Spleen (tissue), 11 donors: ENCODE measurements at regions not wholly inside any gene's neighbourhood (a gene's known extent, or its start where the extent isn't known, plus 50 kb on each side); places are given as distances from the start of the nearest gene placed in this dataset.

Experiments used
- DNase-seq: peaks from one replicate; pipeline ENCODE4 v3.0.0-alpha.2; 2020
- H3K27ac ChIP-seq, 8 donors: fragments of 200-600 bp; sonication (generic) in 7 of 8; 1 replicate in 4 of 8; 2 replicates in 4 of 8; pipeline versions ENCODE4 v1.5.0 to v1.8.0; 2016 to 2021; ENCODE audit warnings: inconsistent platforms in 4 of 8, mild to moderate bottlenecking in 4 of 8, moderate library complexity in 1 of 8
- H3K27me3 ChIP-seq, 7 donors: fragments of 200-600 bp; sonication (generic) in 6 of 7; replicated peaks in 1 of 7; 1 replicate in 4 of 7; 2 replicates in 3 of 7; pipeline versions ENCODE4 v1.5.0 to v1.8.0; 2016 to 2021; ENCODE audit warnings: inconsistent platforms in 3 of 7, mild to moderate bottlenecking in 1 of 7
- H3K36me3 ChIP-seq, 6 donors: fragments of 200-600 bp; sonication (generic) in 5 of 6; 1 replicate in 4 of 6; 2 replicates in 2 of 6; pipeline versions ENCODE4 v1.5.0 to v1.8.0; 2016 to 2021; ENCODE audit warnings: inconsistent platforms in 2 of 6
- H3K4me1 ChIP-seq, 6 donors: fragments of 200-600 bp; sonication (generic) in 5 of 6; 1 replicate in 3 of 6; 2 replicates in 3 of 6; pipeline versions ENCODE4 v1.5.0 to v1.8.0; 2016 to 2021; ENCODE audit warnings: inconsistent platforms in 3 of 6
- H3K4me3 ChIP-seq, 8 donors: fragments of 200-600 bp; sonication (generic) in 7 of 8; 1 replicate in 4 of 8; 2 replicates in 4 of 8; pipeline versions ENCODE4 v1.5.0 to v1.8.0; 2016 to 2021; ENCODE audit warnings: inconsistent platforms in 4 of 8, mild to moderate bottlenecking in 4 of 8, moderate library complexity in 2 of 8
- H3K9me3 ChIP-seq, 8 donors: fragments of 200-600 bp; sonication (generic) in 7 of 8; 1 replicate in 4 of 8; 2 replicates in 4 of 8; pipeline versions ENCODE4 v1.5.0 to v1.8.0; 2016 to 2021; ENCODE audit warnings: inconsistent platforms in 4 of 8
- POLR2A ChIP-seq, 3 donors: fragments of 450-650 bp; IDR thresholded peaks; one replicate each; pipeline ENCODE4 v1.5.1; 2017; ENCODE audit warnings: antibody characterized with exemption in 3 of 3, mild to moderate bottlenecking in 1 of 3
- POLR2AphosphoS5 ChIP-seq, 3 donors: sonication (generic); formaldehyde crosslinking; IDR thresholded peaks; one replicate each; pipeline ENCODE4 v1.5.1; 2017; ENCODE audit warnings: antibody characterized with exemption in 3 of 3
- WGBS, 5 donors: extraction: QIAGEN DNeasy Blood & Tissue Kit in 3 of 5; methylation state at CpG; one replicate each; pipeline versions ENCODE4 v1.1.5 to v1.1.7; 2013 to 2018; 5-methylcytosine and 5-hydroxymethylcytosine counted together
- intact Hi-C: fragments of 100-400 bp; cut with DNase I; formaldehyde crosslinking; loops from one replicate; pipeline ENCODE4 v1.15.0; 2023; ENCODE audit warnings: low total_unique reads
- TF ChIP-seq, protein P1 (sequence below), 11 experiments: fragments of 200-600 bp in 7 of 11; fragments of 450-650 bp in 4 of 11; sonication (generic) in 4 of 11; IDR thresholded peaks in 8 of 11; conservative IDR thresholded peaks in 3 of 11; 1 replicate in 7 of 11; 2 replicates in 4 of 11; pipeline versions ENCODE4 v1.4.0 to v1.8.0; 2016 to 2021; ENCODE audit warnings: antibody characterized with exemption in 11 of 11, inconsistent platforms in 4 of 11, mild to moderate bottlenecking in 1 of 11
- donor health status: healthy with polysubstance abuse.
- donor health status: DM: no; HTN: no; CAD: no; lungs with moderate emphysema.
- donor health status: DM: no; HTN: no; CAD: no.
- donor health status: Bipolar disorder and iron deficiency.
- donor health status: healthy.
- donor health status: DM: no; HTN: no; CAD: no.
- donor health status: DM: yes; HTN: yes; CAD: no.

DNA sequence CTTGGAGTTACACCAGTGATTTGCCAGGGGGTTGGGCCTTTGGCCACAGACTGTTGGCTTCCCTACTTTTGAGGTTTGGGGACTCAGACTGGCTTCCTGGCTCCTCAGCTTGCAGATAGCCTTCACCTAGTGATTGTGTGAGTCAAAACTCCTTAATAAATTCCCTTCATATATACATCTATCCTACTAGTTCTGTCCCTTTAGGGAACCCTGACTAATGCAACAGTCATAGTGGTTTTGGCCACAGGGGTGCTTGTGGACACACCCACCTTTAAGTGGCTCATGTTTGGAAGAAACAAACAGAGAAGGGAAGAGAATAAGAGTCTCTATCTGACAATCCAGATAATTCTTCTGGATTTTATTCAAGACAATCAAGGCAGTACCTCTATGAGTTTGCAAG is 457.7 kb downstream of the EPHA3 start:
- no peak for DNase-seq

DNA sequence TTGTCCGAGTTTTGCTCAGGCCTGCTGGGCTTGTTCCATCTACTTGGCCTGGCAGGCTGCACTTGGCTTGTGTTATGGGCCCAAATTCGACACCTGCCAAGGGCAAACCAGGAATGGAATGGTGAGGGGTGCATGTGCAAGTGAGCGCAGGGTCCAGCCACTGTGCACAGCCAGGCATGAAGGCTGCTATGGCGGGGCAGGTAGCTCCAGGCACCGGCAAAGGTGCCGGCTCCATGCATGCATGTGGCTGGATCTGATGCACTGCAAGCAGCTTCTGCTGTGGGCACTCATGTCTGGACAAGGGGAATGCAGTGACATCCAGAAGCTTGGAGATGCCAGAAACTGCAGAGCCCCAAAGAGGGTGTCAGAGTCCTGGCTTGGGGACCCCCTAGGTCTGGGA is 463.0 kb downstream of the EPHA3 start:
- intact Hi-C loops = no loop called here
- no peak overlapping the region for H3K4me3 ChIP-seq
- no peak overlapping the region for H3K27ac ChIP-seq
- DNase-seq = no peak
- peaks cover 0 to 29% (median 12%) of the 10 kb centered on the region in 8 donors for H3K9me3 ChIP-seq
- 66 to 87% (median 82%) methylated on average over 2 to 6 of the region's 6 CpGs for WGBS, 5 donors
- TF ChIP-seq, protein P1, sequence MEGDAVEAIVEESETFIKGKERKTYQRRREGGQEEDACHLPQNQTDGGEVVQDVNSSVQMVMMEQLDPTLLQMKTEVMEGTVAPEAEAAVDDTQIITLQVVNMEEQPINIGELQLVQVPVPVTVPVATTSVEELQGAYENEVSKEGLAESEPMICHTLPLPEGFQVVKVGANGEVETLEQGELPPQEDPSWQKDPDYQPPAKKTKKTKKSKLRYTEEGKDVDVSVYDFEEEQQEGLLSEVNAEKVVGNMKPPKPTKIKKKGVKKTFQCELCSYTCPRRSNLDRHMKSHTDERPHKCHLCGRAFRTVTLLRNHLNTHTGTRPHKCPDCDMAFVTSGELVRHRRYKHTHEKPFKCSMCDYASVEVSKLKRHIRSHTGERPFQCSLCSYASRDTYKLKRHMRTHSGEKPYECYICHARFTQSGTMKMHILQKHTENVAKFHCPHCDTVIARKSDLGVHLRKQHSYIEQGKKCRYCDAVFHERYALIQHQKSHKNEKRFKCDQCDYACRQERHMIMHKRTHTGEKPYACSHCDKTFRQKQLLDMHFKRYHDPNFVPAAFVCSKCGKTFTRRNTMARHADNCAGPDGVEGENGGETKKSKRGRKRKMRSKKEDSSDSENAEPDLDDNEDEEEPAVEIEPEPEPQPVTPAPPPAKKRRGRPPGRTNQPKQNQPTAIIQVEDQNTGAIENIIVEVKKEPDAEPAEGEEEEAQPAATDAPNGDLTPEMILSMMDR (IDR thresholded peaks at IDR 0.05 in 8 of 11, conservative IDR thresholded peaks at IDR 0.05 in 3 of 11) = no peak
- TF ChIP-seq POLR2AphosphoS5 (IDR thresholded peaks at IDR 0.05) (no peak), POLR2A (IDR thresholded peaks at IDR 0.05) (no peak)
- H3K36me3 ChIP-seq = no peaks in the 10 kb centered on the region
- no peaks in the 10 kb centered on the region for H3K4me1 ChIP-seq
- no peaks in the 10 kb centered on the region for H3K27me3 ChIP-seq

More for the DNA sequence above, 457.7 kb downstream of the EPHA3 start:
- Histone ChIP-seq H3K27ac (no peak overlapping the region), H3K4me3 (no peak overlapping the region), H3K27me3 (no peaks in the 10 kb centered on the region), H3K4me1 (no peaks in the 10 kb centered on the region), H3K9me3 (peaks cover 0 to 41% (median 30%) of the 10 kb centered on the region in 8 donors), H3K36me3 (no peaks in the 10 kb centered on the region)
- intact Hi-C loops = no loop called here
- TF ChIP-seq POLR2AphosphoS5 (IDR thresholded peaks at IDR 0.05) (no peak), POLR2A (IDR thresholded peaks at IDR 0.05) (no peak)
- TF ChIP-seq, protein P1 (IDR thresholded peaks at IDR 0.05 in 8 of 11, conservative IDR thresholded peaks at IDR 0.05 in 3 of 11) = no peak

DNA sequence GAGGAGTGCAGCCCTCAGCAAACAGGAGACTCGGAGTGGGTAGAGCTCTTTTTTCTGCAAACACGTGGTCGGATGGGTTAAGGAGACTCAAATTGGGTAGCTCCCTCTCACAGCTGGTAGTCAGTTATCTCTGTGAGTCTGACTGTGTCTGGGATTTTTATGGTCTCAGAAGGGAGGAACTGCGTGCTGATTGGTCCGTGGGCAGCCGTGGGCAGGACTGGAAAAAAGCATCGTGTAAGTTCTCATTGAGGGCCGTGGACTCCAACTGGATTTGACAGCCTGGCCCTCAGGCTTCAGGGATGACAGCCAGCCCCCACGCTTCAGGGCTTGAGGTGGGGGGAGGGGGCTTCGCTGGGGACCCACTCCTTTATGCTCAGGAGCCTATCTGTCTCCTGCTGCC is 463.9 kb downstream of the EPHA3 start:
- Histone ChIP-seq H3K4me1 (no peaks in the 10 kb centered on the region), H3K27me3 (no peaks in the 10 kb centered on the region), H3K27ac (no peak overlapping the region), H3K9me3 (peaks cover 0 to 20% (median 5%) of the 10 kb centered on the region in 8 donors), H3K4me3 (no peak overlapping the region), H3K36me3 (no peaks in the 10 kb centered on the region)
- WGBS, 5 donors = 71 to 84% (median 75%) methylated on average over 9 to 10 of the region's 10 CpGs
- intact Hi-C loops = no loop called here
- TF ChIP-seq POLR2A (IDR thresholded peaks at IDR 0.05) (no peak), POLR2AphosphoS5 (IDR thresholded peaks at IDR 0.05) (no peak)
- TF ChIP-seq, protein P1 (IDR thresholded peaks at IDR 0.05 in 8 of 11, conservative IDR thresholded peaks at IDR 0.05 in 3 of 11) = no peak
- DNase-seq = no peak

DNA sequence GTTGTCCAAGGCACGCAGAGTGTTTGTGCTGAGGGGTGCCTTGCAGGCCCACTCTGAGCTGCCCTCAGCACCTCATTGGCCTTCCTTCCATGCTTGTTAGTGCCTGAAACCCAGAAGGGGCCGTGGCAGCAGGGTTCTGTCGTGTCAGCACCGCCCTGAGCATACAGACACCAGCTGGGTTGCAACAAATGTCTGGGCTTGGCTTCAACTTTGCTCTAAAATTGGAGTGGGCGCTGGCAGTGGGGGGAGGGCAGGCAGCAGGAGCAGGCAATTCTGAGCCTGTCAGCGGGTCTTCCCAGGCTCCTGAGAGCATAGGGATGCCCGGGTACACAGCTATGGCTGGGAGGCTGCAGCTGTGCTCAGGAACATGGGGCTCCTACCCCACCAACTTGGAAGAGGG is 464.3 kb downstream of the EPHA3 start:
- no peaks in the 10 kb centered on the region for H3K36me3 ChIP-seq
- 55 to 80% (median 63%) methylated on average over 1 to 7 of the region's 7 CpGs for WGBS, 5 donors
- no peak overlapping the region for H3K27ac ChIP-seq
- no peaks in the 10 kb centered on the region for H3K4me1 ChIP-seq
- DNase-seq = no peak
- intact Hi-C loops = no loop called here
- TF ChIP-seq POLR2A (IDR thresholded peaks at IDR 0.05) = no peak
- TF ChIP-seq POLR2AphosphoS5 (IDR thresholded peaks at IDR 0.05) = no peak
- TF ChIP-seq, protein P1 (IDR thresholded peaks at IDR 0.05 in 8 of 11, conservative IDR thresholded peaks at IDR 0.05 in 3 of 11) = no peak
- H3K4me3 ChIP-seq = no peak overlapping the region
- H3K9me3 ChIP-seq = peaks cover 0 to 16% (median 3%) of the 10 kb centered on the region in 8 donors
- no peaks in the 10 kb centered on the region for H3K27me3 ChIP-seq
